ENCODE measurements at regions not wholly inside any gene's neighbourhood (a gene's known extent, or its start where the extent isn't known, plus 50 kb on each side); places are given as distances from the start of the nearest gene placed in this dataset.

DNA sequence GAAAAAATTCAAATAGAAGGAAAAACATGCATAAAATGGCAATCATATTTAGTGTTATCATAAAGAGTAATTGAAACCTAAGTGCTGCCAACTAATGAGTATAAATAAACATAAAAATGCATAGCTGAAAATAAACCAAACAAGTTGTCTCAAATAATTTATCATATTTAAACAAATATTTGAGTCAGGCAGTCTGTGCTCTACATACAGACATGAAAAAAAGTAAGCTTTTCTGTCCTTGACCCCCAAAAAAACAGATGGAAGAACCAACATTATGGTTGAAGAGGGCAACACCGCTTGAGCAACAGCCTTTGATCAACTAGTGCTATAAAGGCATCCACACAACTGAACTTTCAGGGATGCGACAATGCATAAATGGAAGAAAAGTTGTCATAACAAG lies 735.1 kb upstream of the MIR17HG start:
- FAIRE-seq (no peak), ATAC-seq (no peak), DNase-seq (ENCODE audit: extremely low read depth in 1 of 4, low spot score in 3 of 4) (no peak)
- ChIA-PET CTCF (ENCODE audit: low intra/inter-chr PET ratio) (no interaction called here), POLR2A (interaction anchor here (0.6 to 1.4 kb wide), 3 partner anchors 8 to 17 kb away, joined by 3 to 4 read pairs (median 4); no protein-coding TSS in a partner anchor)
- 4% methylated on average over 2 of the region's 2 CpGs for WGBS (ENCODE audit: insufficient coverage, low coverage, missing lambda C conversion rate)
- Histone ChIP-seq H4K20me1 (replicated peaks; ENCODE audit: control insufficient read depth, insufficient read depth, low read length) (no peaks in the 10 kb centered on the region), H3K9me3 (replicated peaks; ENCODE audit: control insufficient read depth, insufficient read depth, low read depth, low read length) (peaks cover 8% of the 10 kb centered on the region; the same call in 1 of the 2 replicates), H3K4me3 (no peak overlapping the region), H3K4me1 (replicated peaks in 1 of 2; ENCODE audit: control insufficient read depth in 2 of 2, insufficient read depth in 2 of 2, low read length in 2 of 2) (no peaks in the 10 kb centered on the region), H3K36me3 (ENCODE audit: control insufficient read depth, insufficient read depth, low read length) (no peaks in the 10 kb centered on the region), H3K9ac (ENCODE audit: insufficient read depth in 1 of 2, low read depth in 2 of 2, low read length in 2 of 2) (no peak overlapping the region), H3K4me2 (ENCODE audit: insufficient read depth, low read length) (no peak overlapping the region), H3K27ac (ENCODE audit: extremely low read depth, low read depth, low read length) (no peak overlapping the region), H3K9me1 (ENCODE audit: control insufficient read depth, insufficient read depth, low read length) (no peaks in the 10 kb centered on the region), H3K79me2 (ENCODE audit: control insufficient read depth, insufficient read depth, low read length) (no peaks in the 10 kb centered on the region), H3K27me3 (ENCODE audit: control insufficient read depth in 2 of 2, insufficient read depth in 2 of 2, low read length in 2 of 2) (no peaks in the 10 kb centered on the region), H2AFZ (ENCODE audit: low read depth, low read length) (no peak overlapping the region)
- in situ Hi-C loops (cut with MboI) (no loop called here), intact Hi-C loops (cut with micrococcal nuclease) (no loop called here)
- no TSS peak for BruUV-seq (replicated peaks)
- no peak for TF ChIP-seq ZNF785 (CRISPR knock-in tag; IDR thresholded peaks at IDR 0.05)
- no peak for TF ChIP-seq E2F5 (CRISPR knock-in tag; IDR thresholded peaks at IDR 0.05)
- no peak for TF ChIP-seq ZNF165 (CRISPR knock-in tag; IDR thresholded peaks at IDR 0.05; ENCODE audit: borderline replicate concordance)
- TF ChIP-seq ATF4 (CRISPR knock-in tag; IDR thresholded peaks at IDR 0.05): no peak
- TF ChIP-seq, protein P1, sequence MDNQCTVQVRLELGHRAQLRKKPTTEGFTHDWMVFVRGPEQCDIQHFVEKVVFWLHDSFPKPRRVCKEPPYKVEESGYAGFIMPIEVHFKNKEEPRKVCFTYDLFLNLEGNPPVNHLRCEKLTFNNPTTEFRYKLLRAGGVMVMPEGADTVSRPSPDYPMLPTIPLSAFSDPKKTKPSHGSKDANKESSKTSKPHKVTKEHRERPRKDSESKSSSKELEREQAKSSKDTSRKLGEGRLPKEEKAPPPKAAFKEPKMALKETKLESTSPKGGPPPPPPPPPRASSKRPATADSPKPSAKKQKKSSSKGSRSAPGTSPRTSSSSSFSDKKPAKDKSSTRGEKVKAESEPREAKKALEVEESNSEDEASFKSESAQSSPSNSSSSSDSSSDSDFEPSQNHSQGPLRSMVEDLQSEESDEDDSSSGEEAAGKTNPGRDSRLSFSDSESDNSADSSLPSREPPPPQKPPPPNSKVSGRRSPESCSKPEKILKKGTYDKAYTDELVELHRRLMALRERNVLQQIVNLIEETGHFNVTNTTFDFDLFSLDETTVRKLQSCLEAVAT (IDR thresholded peaks at IDR 0.05): no peak
- TF ChIP-seq PHTF2 (CRISPR knock-in tag; IDR thresholded peaks at IDR 0.05): no peak
- TF ChIP-seq FOSL1 (tag; conservative IDR thresholded peaks at IDR 0.05): no peak
- TF ChIP-seq RBM25 (IDR thresholded peaks at IDR 0.05; ENCODE audit: low read depth, low read length, severe bottlenecking): no peak
- TF ChIP-seq, protein P2, sequence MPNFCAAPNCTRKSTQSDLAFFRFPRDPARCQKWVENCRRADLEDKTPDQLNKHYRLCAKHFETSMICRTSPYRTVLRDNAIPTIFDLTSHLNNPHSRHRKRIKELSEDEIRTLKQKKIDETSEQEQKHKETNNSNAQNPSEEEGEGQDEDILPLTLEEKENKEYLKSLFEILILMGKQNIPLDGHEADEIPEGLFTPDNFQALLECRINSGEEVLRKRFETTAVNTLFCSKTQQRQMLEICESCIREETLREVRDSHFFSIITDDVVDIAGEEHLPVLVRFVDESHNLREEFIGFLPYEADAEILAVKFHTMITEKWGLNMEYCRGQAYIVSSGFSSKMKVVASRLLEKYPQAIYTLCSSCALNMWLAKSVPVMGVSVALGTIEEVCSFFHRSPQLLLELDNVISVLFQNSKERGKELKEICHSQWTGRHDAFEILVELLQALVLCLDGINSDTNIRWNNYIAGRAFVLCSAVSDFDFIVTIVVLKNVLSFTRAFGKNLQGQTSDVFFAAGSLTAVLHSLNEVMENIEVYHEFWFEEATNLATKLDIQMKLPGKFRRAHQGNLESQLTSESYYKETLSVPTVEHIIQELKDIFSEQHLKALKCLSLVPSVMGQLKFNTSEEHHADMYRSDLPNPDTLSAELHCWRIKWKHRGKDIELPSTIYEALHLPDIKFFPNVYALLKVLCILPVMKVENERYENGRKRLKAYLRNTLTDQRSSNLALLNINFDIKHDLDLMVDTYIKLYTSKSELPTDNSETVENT (CRISPR knock-in tag; IDR thresholded peaks at IDR 0.05): no peak
- TF ChIP-seq GTF2E2 (tag; IDR thresholded peaks at IDR 0.05): no peak
- no peak for TF ChIP-seq ZNF121 (CRISPR knock-in tag; conservative IDR thresholded peaks at IDR 0.05)
- no peak for TF ChIP-seq NFRKB (IDR thresholded peaks at IDR 0.05; ENCODE audit: low read depth)
- TF ChIP-seq NCOR1 (IDR thresholded peaks at IDR 0.05): no peak
- TF ChIP-seq, protein P3, sequence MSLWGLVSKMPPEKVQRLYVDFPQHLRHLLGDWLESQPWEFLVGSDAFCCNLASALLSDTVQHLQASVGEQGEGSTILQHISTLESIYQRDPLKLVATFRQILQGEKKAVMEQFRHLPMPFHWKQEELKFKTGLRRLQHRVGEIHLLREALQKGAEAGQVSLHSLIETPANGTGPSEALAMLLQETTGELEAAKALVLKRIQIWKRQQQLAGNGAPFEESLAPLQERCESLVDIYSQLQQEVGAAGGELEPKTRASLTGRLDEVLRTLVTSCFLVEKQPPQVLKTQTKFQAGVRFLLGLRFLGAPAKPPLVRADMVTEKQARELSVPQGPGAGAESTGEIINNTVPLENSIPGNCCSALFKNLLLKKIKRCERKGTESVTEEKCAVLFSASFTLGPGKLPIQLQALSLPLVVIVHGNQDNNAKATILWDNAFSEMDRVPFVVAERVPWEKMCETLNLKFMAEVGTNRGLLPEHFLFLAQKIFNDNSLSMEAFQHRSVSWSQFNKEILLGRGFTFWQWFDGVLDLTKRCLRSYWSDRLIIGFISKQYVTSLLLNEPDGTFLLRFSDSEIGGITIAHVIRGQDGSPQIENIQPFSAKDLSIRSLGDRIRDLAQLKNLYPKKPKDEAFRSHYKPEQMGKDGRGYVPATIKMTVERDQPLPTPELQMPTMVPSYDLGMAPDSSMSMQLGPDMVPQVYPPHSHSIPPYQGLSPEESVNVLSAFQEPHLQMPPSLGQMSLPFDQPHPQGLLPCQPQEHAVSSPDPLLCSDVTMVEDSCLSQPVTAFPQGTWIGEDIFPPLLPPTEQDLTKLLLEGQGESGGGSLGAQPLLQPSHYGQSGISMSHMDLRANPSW (CRISPR knock-in tag; IDR thresholded peaks at IDR 0.05): no peak
- no peak for TF ChIP-seq CSDE1 (IDR thresholded peaks at IDR 0.05)
- TF ChIP-seq NR4A1 (CRISPR knock-in tag; IDR thresholded peaks at IDR 0.05): no peak
- TF ChIP-seq NR4A1 (tag; IDR thresholded peaks at IDR 0.05): no peak

Measured in K562 (cell line).